Karpas-422 (cell line): ENCODE measurements at regions not wholly inside any gene's neighbourhood (a gene's known extent, or its start where the extent isn't known, plus 50 kb on each side); places are given as distances from the start of the nearest gene placed in this dataset.
"Not testable (repeated sequence)": the region's sequence is repeated elsewhere in the genome, so short reads cannot be mapped to it uniquely, and the experiment has no call there.

ENCODE experiments used
- DNase-seq: peaks from one replicate; pipeline ENCODE4 v3.0.0-alpha.2; 2015
- H2AFZ ChIP-seq: fragments of 200-600 bp; sonication (generic); 2 replicates; pipeline ENCODE4 v1.6.1; 2014; ENCODE audit warnings: antibody characterized with exemption, low read length, mixed read lengths
- H3K27ac ChIP-seq: fragments of 200-600 bp; sonication (generic); 2 replicates; pipeline ENCODE4 v1.5.1; 2014; ENCODE audit warnings: mild to moderate bottlenecking, low read length, moderate library complexity
- H3K27me3 ChIP-seq: fragments of 200-600 bp; sonication (generic); 2 replicates; pipeline ENCODE4 v1.6.1; 2014; ENCODE audit warnings: low read length, mixed read lengths
- H3K36me3 ChIP-seq: fragments of 200-600 bp; sonication (generic); 2 replicates; pipeline ENCODE4 v1.6.1; 2014; ENCODE audit warnings: low read length, mixed read lengths; ENCODE audit not compliant: insufficient read depth
- H3K4me1 ChIP-seq: fragments of 200-600 bp; sonication (generic); 2 replicates; pipeline ENCODE4 v1.6.1; 2014; ENCODE audit warnings: mild to moderate bottlenecking, low read length, mixed read lengths
- H3K4me2 ChIP-seq: fragments of 200-600 bp; sonication (generic); 2 replicates; pipeline ENCODE4 v1.6.1; 2014; ENCODE audit warnings: low read length, low read depth, mild to moderate bottlenecking; ENCODE audit not compliant: poor library complexity, severe bottlenecking
- H3K4me3 ChIP-seq: fragments of 200-600 bp; sonication (generic); 2 replicates; pipeline ENCODE4 v1.5.1; 2014; ENCODE audit warnings: mild to moderate bottlenecking, antibody characterized with exemption, low read length, mixed read lengths
- H3K79me2 ChIP-seq: fragments of 200-600 bp; sonication (generic); 2 replicates; pipeline ENCODE4 v1.6.1; 2014; ENCODE audit warnings: mild to moderate bottlenecking, low read length, mixed read lengths
- H3K9ac ChIP-seq: fragments of 200-600 bp; sonication (generic); 2 replicates; pipeline ENCODE4 v1.6.0; 2014; ENCODE audit warnings: low read length
- H3K9me2 ChIP-seq: fragments of 200-600 bp; sonication (generic), shearing (Covaris generic); replicated peaks from 2 replicates; pipeline ENCODE4 v1.6.0; 2014; ENCODE audit warnings: mild to moderate bottlenecking, low read length, moderate library complexity; ENCODE audit not compliant: insufficient read depth
- H3K9me3 ChIP-seq: fragments of 300-700, 200-600 bp; sonication (generic); 2 replicates; pipeline ENCODE4 v1.6.1; 2014; ENCODE audit warnings: low read length, mixed read lengths
- H4K20me1 ChIP-seq: fragments of 200-600 bp; sonication (generic); 2 replicates; pipeline ENCODE4 v1.6.1; 2014; ENCODE audit warnings: mild to moderate bottlenecking, antibody characterized with exemption, low read length, low read depth; ENCODE audit not compliant: insufficient read depth

GRCh38 chr3:20958161-20958560, 772.2 kb upstream of the SGO1 start:
- no peak overlapping the region for H3K9ac ChIP-seq
- no peak overlapping the region for H3K4me2 ChIP-seq
- DNase-seq: no peak

GRCh38 chr3:20945892-20946291, 759.9 kb upstream of the SGO1 start:
- H3K79me2 ChIP-seq: no peaks in the 10 kb centered on the region
- H4K20me1 ChIP-seq: no peaks in the 10 kb centered on the region
- no peak overlapping the region for H3K9ac ChIP-seq
- peaks cover 14% of the 10 kb centered on the region; the same call in 1 of the 2 replicates for H3K9me3 ChIP-seq
- no peak overlapping the region for H2AFZ ChIP-seq
- no peaks in the 10 kb centered on the region for H3K4me1 ChIP-seq
- no peaks in the 10 kb centered on the region for H3K9me2 ChIP-seq
- no peak overlapping the region for H3K4me2 ChIP-seq
- DNase-seq: no peak
- H3K36me3 ChIP-seq: no peaks in the 10 kb centered on the region
- no peaks in the 10 kb centered on the region for H3K27me3 ChIP-seq
- H3K27ac ChIP-seq: no peak overlapping the region
- no peak overlapping the region for H3K4me3 ChIP-seq

More at GRCh38 chr3:20958161-20958560, 772.2 kb upstream of the SGO1 start:
- no peaks in the 10 kb centered on the region for H3K4me1 ChIP-seq
- H3K27me3 ChIP-seq: no peaks in the 10 kb centered on the region
- H3K27ac ChIP-seq: no peak overlapping the region
- H2AFZ ChIP-seq: no peak overlapping the region
- peaks cover 29% of the 10 kb centered on the region for H3K9me3 ChIP-seq
- H3K9me2 ChIP-seq: no peaks in the 10 kb centered on the region
- H3K79me2 ChIP-seq: no peaks in the 10 kb centered on the region
- H4K20me1 ChIP-seq: no peaks in the 10 kb centered on the region
- no peak overlapping the region for H3K4me3 ChIP-seq
- H3K36me3 ChIP-seq: no peaks in the 10 kb centered on the region

DNA sequence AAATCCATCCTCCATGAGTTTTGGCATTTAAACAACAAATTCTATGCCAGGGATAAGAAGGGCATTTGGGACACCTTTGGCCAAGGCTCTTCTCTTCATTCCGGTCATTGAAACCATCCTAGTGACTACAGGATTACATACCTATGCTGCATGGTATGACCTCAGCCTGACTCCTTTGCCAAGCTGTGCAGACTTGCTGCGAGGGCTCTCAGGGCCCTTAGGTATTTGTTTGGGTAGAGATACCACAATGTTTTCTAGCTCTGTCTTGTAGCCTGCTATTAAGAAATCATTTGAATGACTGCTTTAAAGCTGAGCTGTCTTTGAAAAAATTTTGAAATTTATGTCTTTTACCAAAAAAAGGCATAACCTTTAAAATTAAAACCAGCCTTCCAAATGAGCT, 749.8 kb upstream of the SGO1 start:
- H3K27me3 ChIP-seq: no peaks in the 10 kb centered on the region
- no peak overlapping the region for H3K27ac ChIP-seq
- no peaks in the 10 kb centered on the region for H3K9me2 ChIP-seq
- H4K20me1 ChIP-seq: no peaks in the 10 kb centered on the region
- no peak overlapping the region for H2AFZ ChIP-seq
- no peak for DNase-seq
- H3K36me3 ChIP-seq: no peaks in the 10 kb centered on the region
- no peaks in the 10 kb centered on the region for H3K4me1 ChIP-seq
- no peaks in the 10 kb centered on the region for H3K79me2 ChIP-seq
- no peak overlapping the region for H3K9ac ChIP-seq
- H3K9me3 ChIP-seq: peaks cover 3% of the 10 kb centered on the region; the same call in 1 of the 2 replicates
- no peak overlapping the region for H3K4me3 ChIP-seq
- no peak overlapping the region for H3K4me2 ChIP-seq

DNA sequence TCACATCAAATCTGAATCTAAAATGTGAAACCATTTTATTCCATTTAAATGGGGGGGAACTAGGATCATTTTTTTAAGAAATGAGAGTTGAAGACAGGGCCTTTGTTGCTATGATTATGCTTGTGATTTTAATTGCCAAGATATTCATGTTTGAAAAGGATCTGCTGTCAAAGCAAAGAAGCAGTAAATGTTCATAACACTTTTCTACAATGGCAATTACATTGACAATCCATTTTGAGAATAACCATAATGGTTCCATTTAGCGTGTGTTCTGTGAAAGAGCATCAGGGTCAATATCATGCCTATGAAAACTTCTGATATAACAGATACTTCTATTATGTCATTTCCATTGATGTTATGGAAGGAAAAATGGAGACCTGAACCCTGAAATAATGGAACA, 745.8 kb upstream of the SGO1 start:
- Histone ChIP-seq H3K79me2 (no peaks in the 10 kb centered on the region), H3K9ac (no peak overlapping the region), H3K4me3 (no peak overlapping the region), H2AFZ (no peak overlapping the region), H3K9me2 (no peaks in the 10 kb centered on the region), H3K27ac (no peak overlapping the region), H3K4me1 (no peaks in the 10 kb centered on the region), H3K9me3 (no peaks in the 10 kb centered on the region), H3K4me2 (no peak overlapping the region), H3K27me3 (no peaks in the 10 kb centered on the region), H4K20me1 (no peaks in the 10 kb centered on the region), H3K36me3 (no peaks in the 10 kb centered on the region)
- no peak for DNase-seq

DNA sequence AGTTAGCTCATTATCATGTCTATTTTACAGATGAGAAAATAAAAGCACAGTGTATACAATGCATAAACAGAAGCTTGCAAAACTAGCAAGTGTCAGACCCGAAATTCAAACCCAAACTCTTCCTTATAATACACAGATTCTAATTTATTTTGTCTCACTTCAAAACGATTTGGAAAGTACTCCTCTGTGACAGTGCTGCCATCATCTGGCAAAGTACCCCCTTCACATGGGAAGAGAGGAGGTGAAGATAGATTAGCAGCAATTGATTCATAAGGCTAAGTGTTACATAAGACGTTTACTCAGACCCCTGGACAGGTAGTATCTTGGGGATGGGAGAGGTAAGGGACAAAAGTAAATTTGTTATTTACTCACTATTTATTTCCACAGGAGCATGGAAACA, 744.0 kb upstream of the SGO1 start:
- H3K79me2 ChIP-seq: no peaks in the 10 kb centered on the region
- H3K9me3 ChIP-seq: no peaks in the 10 kb centered on the region
- H2AFZ ChIP-seq: no peak overlapping the region
- H3K9ac ChIP-seq: no peak overlapping the region
- no peaks in the 10 kb centered on the region for H3K36me3 ChIP-seq
- H3K4me3 ChIP-seq: no peak overlapping the region
- no peaks in the 10 kb centered on the region for H3K27me3 ChIP-seq
- no peak overlapping the region for H3K27ac ChIP-seq
- peak; percentile 60 for DNase-seq
- no peaks in the 10 kb centered on the region for H3K9me2 ChIP-seq
- no peak overlapping the region for H3K4me2 ChIP-seq
- no peaks in the 10 kb centered on the region for H4K20me1 ChIP-seq
- no peaks in the 10 kb centered on the region for H3K4me1 ChIP-seq

GRCh38 chr3:20924646-20925385, 738.8 kb upstream of the SGO1 start:
- H2AFZ ChIP-seq: no peak overlapping the region
- no peaks in the 10 kb centered on the region for H3K36me3 ChIP-seq
- H3K27me3 ChIP-seq: no peaks in the 10 kb centered on the region
- no peaks in the 10 kb centered on the region for H3K9me2 ChIP-seq
- no peaks in the 10 kb centered on the region for H3K4me1 ChIP-seq
- no peak overlapping the region for H3K9ac ChIP-seq
- H4K20me1 ChIP-seq: no peaks in the 10 kb centered on the region
- no peaks in the 10 kb centered on the region for H3K79me2 ChIP-seq
- H3K27ac ChIP-seq: no peak overlapping the region
- no peak overlapping the region for H3K4me2 ChIP-seq
- H3K4me3 ChIP-seq: no peak overlapping the region
- no peak for DNase-seq
- peaks cover 4% of the 10 kb centered on the region; the same call in 1 of the 2 replicates for H3K9me3 ChIP-seq

- not testable (repeated sequence) for H3K27me3 ChIP-seq, H3K4me1 ChIP-seq, H2AFZ ChIP-seq, DNase-seq, H3K9ac ChIP-seq, H3K27ac ChIP-seq, H3K36me3 ChIP-seq, H3K4me2 ChIP-seq, H3K4me3 ChIP-seq, H3K9me2 ChIP-seq, H4K20me1 ChIP-seq, H3K9me3 ChIP-seq, H3K79me2 ChIP-seq
These were observed 735.1 kb upstream of the SGO1 start for GRCh38 chr3:20921112-20921511.

- Histone ChIP-seq H4K20me1 (no peaks in the 10 kb centered on the region), H3K9me2 (no peaks in the 10 kb centered on the region), H2AFZ (no peak overlapping the region), H3K36me3 (no peaks in the 10 kb centered on the region), H3K4me2 (no peak overlapping the region), H3K9me3 (peaks cover 10% of the 10 kb centered on the region; the same call in 1 of the 2 replicates), H3K9ac (no peak overlapping the region), H3K27me3 (no peaks in the 10 kb centered on the region), H3K4me1 (no peaks in the 10 kb centered on the region), H3K4me3 (no peak overlapping the region), H3K27ac (no peak overlapping the region), H3K79me2 (no peaks in the 10 kb centered on the region)
- no peak for DNase-seq
These were observed 731.1 kb upstream of the SGO1 start for GRCh38 chr3:20916951-20917606.
